Type B pancreatic cell (in vitro differentiated cells): ENCODE measurements at regions not wholly inside any gene's neighbourhood (a gene's known extent, or its start where the extent isn't known, plus 50 kb on each side); places are given as distances from the start of the nearest gene placed in this dataset.

Experiments
- DNase-seq: peaks from one replicate; pipeline ENCODE4 v3.0.0; 2021; ENCODE audit warnings: mixed read lengths; ENCODE audit not compliant: unreplicated experiment; ENCODE audit errors: extremely low spot score
- H3K27ac Mint-ChIP-seq: 2 replicates; pipeline ENCODE4 v1.8.0; 2021; ENCODE audit warnings: mild to moderate bottlenecking, mixed read lengths
- H3K27me3 Mint-ChIP-seq: 2 replicates; pipeline ENCODE4 v1.8.0; 2021; ENCODE audit warnings: mixed read lengths
- H3K36me3 Mint-ChIP-seq: 2 replicates; pipeline ENCODE4 v1.8.0; 2021; ENCODE audit warnings: mixed read lengths
- H3K4me1 Mint-ChIP-seq: one replicate; pipeline ENCODE4 v1.8.0; 2021; ENCODE audit warnings: mixed read lengths; ENCODE audit not compliant: unreplicated experiment
- H3K4me3 Mint-ChIP-seq: 2 replicates; pipeline ENCODE4 v1.8.0; 2021; ENCODE audit warnings: mild to moderate bottlenecking, mixed read lengths
- H3K9me3 Mint-ChIP-seq: 2 replicates; pipeline ENCODE4 v1.8.0; 2021; ENCODE audit warnings: mixed read lengths
- CTCF ChIP-seq: fragments of 200-600 bp; sonication (generic); conservative IDR thresholded peaks from 2 replicates; pipeline ENCODE4 v1.5.0; 2021; ENCODE audit warnings: antibody characterized with exemption, mild to moderate bottlenecking

DNA sequence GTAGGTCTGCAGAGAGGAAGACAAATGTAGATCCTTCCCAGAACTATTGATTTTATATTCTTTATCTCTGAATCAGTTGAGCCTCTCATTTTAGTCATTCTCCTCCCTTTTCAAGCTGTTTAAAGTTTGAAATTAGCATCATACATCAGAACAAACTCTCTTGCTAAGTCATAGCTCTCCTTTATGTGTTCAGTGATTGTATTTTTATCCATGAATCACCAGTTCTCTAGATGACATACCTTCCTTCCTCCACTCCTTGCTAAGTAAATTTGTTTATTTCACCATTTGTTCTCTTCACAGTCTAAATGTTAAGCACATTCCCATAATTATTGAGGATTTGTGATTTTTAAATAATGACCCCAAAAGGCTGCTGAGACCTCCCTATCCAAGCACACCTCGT, 63.5 kb upstream of the RAPGEF4 start:
- Mint-ChIP-seq H3K9me3 (peaks cover 9% of the 10 kb centered on the region), H3K27me3 (peaks cover 21% of the 10 kb centered on the region), H3K27ac (no peak overlapping the region), H3K36me3 (no peaks in the 10 kb centered on the region), H3K4me1 (peaks cover 6% of the 10 kb centered on the region), H3K4me3 (no peak overlapping the region)
- no peak for DNase-seq
- no peak for TF ChIP-seq CTCF

DNA sequence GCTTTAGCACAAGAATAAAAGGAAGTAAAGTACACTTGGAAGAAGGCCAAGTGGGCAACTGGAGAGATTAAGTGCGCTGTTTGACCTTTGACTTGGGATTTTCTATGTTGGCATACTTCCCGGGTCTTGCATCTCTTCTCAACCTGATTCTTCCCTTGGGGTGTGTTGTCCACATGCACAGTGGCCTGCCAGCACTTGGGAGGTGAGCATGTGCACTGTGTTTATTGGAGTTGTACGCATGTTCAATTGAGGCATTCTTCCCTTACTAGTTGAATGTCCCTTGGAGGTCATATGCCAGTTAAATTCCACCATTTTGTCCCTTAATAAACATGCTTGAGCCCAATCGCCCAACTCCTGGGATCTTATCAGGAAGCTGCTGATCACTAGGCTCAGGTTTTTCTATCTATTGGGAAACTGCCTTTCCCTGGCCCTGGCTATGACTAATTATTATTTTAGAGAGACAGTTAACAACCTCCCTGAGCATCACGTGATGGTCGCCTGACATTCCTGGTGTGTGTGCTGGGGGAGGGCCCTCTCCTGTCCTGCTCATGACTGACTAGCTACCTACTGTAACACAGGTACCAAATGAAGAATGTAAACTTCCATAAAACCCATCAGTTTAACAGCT, 62.5 kb upstream of the RAPGEF4 start:
- Mint-ChIP-seq H3K36me3 (no peaks in the 10 kb centered on the region), H3K27ac (no peak overlapping the region), H3K9me3 (peaks cover 8% of the 10 kb centered on the region), H3K27me3 (peaks cover 25% of the 10 kb centered on the region), H3K4me3 (no peak overlapping the region), H3K4me1 (peaks cover 6% of the 10 kb centered on the region)
- TF ChIP-seq CTCF, result no peak
- no peak for DNase-seq

- Mint-ChIP-seq H3K27ac (no peak overlapping the region), H3K4me3 (no peak overlapping the region), H3K36me3 (no peaks in the 10 kb centered on the region), H3K27me3 (peaks cover 25% of the 10 kb centered on the region), H3K9me3 (peaks cover 8% of the 10 kb centered on the region), H3K4me1 (peaks cover 6% of the 10 kb centered on the region)
- DNase-seq, result no peak
- peak; percentile 82 for TF ChIP-seq CTCF
Observed at GRCh38 chr2:172674034-172674967, 61.3 kb upstream of the RAPGEF4 start.

GRCh38 chr2:172674968-172675303, 60.7 kb upstream of the RAPGEF4 start:
- Mint-ChIP-seq H3K27me3 (peaks cover 28% of the 10 kb centered on the region), H3K4me1 (peaks cover 6% of the 10 kb centered on the region), H3K27ac (no peak overlapping the region), H3K36me3 (no peaks in the 10 kb centered on the region), H3K9me3 (peaks cover 8% of the 10 kb centered on the region), H3K4me3 (no peak overlapping the region)
- peak; percentile 44 for TF ChIP-seq CTCF
- no peak for DNase-seq

- no peak for DNase-seq
- H3K9me3 Mint-ChIP-seq, result peaks cover 11% of the 10 kb centered on the region
- no peak overlapping the region for H3K27ac Mint-ChIP-seq
- no peak for TF ChIP-seq CTCF
- no peaks in the 10 kb centered on the region for H3K36me3 Mint-ChIP-seq
- peaks cover 6% of the 10 kb centered on the region for H3K4me1 Mint-ChIP-seq
- no peak overlapping the region for H3K4me3 Mint-ChIP-seq
- peaks cover 19% of the 10 kb centered on the region for H3K27me3 Mint-ChIP-seq
Observed at GRCh38 chr2:172677363-172677762, 58.3 kb upstream of the RAPGEF4 start.
